K562 (cell line): ENCODE measurements at regions not wholly inside any gene's neighbourhood (a gene's known extent, or its start where the extent isn't known, plus 50 kb on each side); places are given as distances from the start of the nearest gene placed in this dataset.

ENCODE experiments used
- ATAC-seq: fragments of 200-7000 bp; cut with Tn5 transposase; 3 replicates; pipeline ENCODE4 v1.9.1; 2020; ENCODE audit warnings: moderate library complexity
- BruUV-seq: library from RNA; stranded (reverse); fragments of 400-500 nt; replicated peaks from 2 replicates; lab custom pipeline; 2021; lab: Mats Ljungman, UMichigan
- CTCF ChIA-PET: fragments of 300-600 bp; formaldehyde crosslinking; extraction: SDS; loops from one replicate; lab custom pipeline; 2021; ENCODE audit warnings: low intra/inter-chr PET ratio; lab: Yijun Ruan, JAX
- POLR2A ChIA-PET: fragments of 300-600, 350-650 bp; sonication (Branson Sonifier 250); formaldehyde crosslinking; extraction: SDS; loops from one replicate; lab custom pipeline; 2021; ENCODE audit warnings: antibody characterized with exemption, inconsistent platforms; lab: Yijun Ruan, JAX
- DNase-seq, 4 experiments: peaks; one replicate each; pipeline versions ENCODE4 v3.0.0 to v3.0.0-alpha.2; 2011 to 2018; ENCODE audit warnings: low spot score in 3 of 4, mixed read lengths in 3 of 4; ENCODE audit errors: extremely low read depth in 1 of 4
- FAIRE-seq: peaks from 2 replicates; lab custom pipeline; 2011; peaks lifted over from hg19 to GRCh38; lab: Jason Lieb, UNC
- H2AFZ ChIP-seq: 2 replicates; pipeline ENCODE4 v1.6.0; 2011; ENCODE audit warnings: low read depth, low read length, control low read depth, inconsistent platforms
- H3K27ac ChIP-seq: fragments of 200-600 bp; 3 replicates; pipeline ENCODE4 v1.8.0; 2011; ENCODE audit warnings: low read depth, mild to moderate bottlenecking, control low read depth, inconsistent platforms, low read length, moderate library complexity, mixed read lengths; ENCODE audit errors: extremely low read depth
- H3K27me3 ChIP-seq, 2 experiments: fragments of 300-600 bp in 1 of 2; 2 replicates in 1 of 2; 3 replicates in 1 of 2; pipeline versions ENCODE4 v1.6.0 to v1.8.0; 2011; ENCODE audit warnings: inconsistent platforms in 2 of 2, low read length in 2 of 2, mild to moderate bottlenecking in 1 of 2, mixed read lengths in 1 of 2, moderate library complexity in 1 of 2; ENCODE audit not compliant: control insufficient read depth in 2 of 2, insufficient read depth in 2 of 2
- H3K36me3 ChIP-seq: fragments of 300-600 bp; 3 replicates; pipeline ENCODE4 v1.8.0; 2011; ENCODE audit warnings: mild to moderate bottlenecking, low read length, inconsistent platforms; ENCODE audit not compliant: control insufficient read depth, insufficient read depth
- H3K4me1 ChIP-seq, 2 experiments: fragments of 200-600 bp in 1 of 2; replicated peaks in 1 of 2; 2 replicates in 1 of 2; 3 replicates in 1 of 2; pipeline versions ENCODE4 v1.5.1 to v1.8.0; 2011; ENCODE audit warnings: inconsistent platforms in 2 of 2, low read length in 2 of 2, mild to moderate bottlenecking in 1 of 2, mixed read lengths in 1 of 2, moderate library complexity in 1 of 2; ENCODE audit not compliant: control insufficient read depth in 2 of 2, insufficient read depth in 2 of 2
- H3K4me2 ChIP-seq: 2 replicates; pipeline ENCODE4 v1.6.1; 2011; ENCODE audit warnings: low read length, control low read depth, inconsistent platforms, mixed read lengths; ENCODE audit not compliant: insufficient read depth
- H3K4me3 ChIP-seq: fragments of 200-600 bp; sonication (generic), shearing (Covaris generic); 2 replicates; pipeline ENCODE4 v1.5.1; 2016; ENCODE audit warnings: control low read depth, inconsistent platforms
- H3K79me2 ChIP-seq: fragments of 200-600 bp; 3 replicates; pipeline ENCODE4 v1.8.0; 2011; ENCODE audit warnings: low read length, inconsistent platforms; ENCODE audit not compliant: control insufficient read depth, insufficient read depth
- H3K9ac ChIP-seq, 2 experiments: 2 replicates each; pipeline versions ENCODE4 v1.6.0 to v1.6.1; 2011; ENCODE audit warnings: low read depth in 2 of 2, low read length in 2 of 2, control low read depth in 1 of 2, inconsistent platforms in 1 of 2, mild to moderate bottlenecking in 1 of 2, mixed read lengths in 1 of 2; ENCODE audit not compliant: insufficient read depth in 1 of 2
- H3K9me1 ChIP-seq: one replicate; pipeline ENCODE4 v1.6.0; 2011; ENCODE audit warnings: inconsistent platforms, mild to moderate bottlenecking, low read length, moderate library complexity; ENCODE audit not compliant: control insufficient read depth, insufficient read depth
- H3K9me3 ChIP-seq: replicated peaks from 2 replicates; pipeline ENCODE4 v1.5.1; 2011; ENCODE audit warnings: low read depth, low read length, inconsistent platforms; ENCODE audit not compliant: control insufficient read depth, insufficient read depth
- H4K20me1 ChIP-seq: replicated peaks from 2 replicates; pipeline ENCODE4 v1.6.1; 2011; ENCODE audit warnings: low read length, inconsistent platforms, mixed read lengths; ENCODE audit not compliant: control insufficient read depth, insufficient read depth
- CBX2 ChIP-seq: fragments of 200-600 bp; sonication (generic); IDR thresholded peaks from one replicate; pipeline ENCODE4 v1.6.1; 2012; ENCODE audit warnings: mild to moderate bottlenecking, low read length, inconsistent platforms; ENCODE audit not compliant: insufficient read depth, poor library complexity, severe bottlenecking
- COPS2 ChIP-seq: fragments of 450-650 bp; conservative IDR thresholded peaks from 2 replicates; pipeline ENCODE4 v1.6.1; 2016; ENCODE audit warnings: mild to moderate bottlenecking, moderate library complexity
- FOXK1 ChIP-seq: sonication (generic); formaldehyde crosslinking; IDR thresholded peaks from 2 replicates; pipeline ENCODE4 v1.8.0; 2022; ENCODE audit warnings: missing genetic modification reagents, mild to moderate bottlenecking, borderline replicate concordance
- HDAC6 ChIP-seq: IDR thresholded peaks from 2 replicates; pipeline ENCODE4 v1.6.1; 2012; ENCODE audit warnings: low read depth, mild to moderate bottlenecking, control low read depth, inconsistent platforms, low read length, moderate library complexity
- NCOA4 ChIP-seq: fragments of 450-650 bp; IDR thresholded peaks from 2 replicates; pipeline ENCODE4 v1.6.1; 2018; ENCODE audit warnings: mild to moderate bottlenecking; ENCODE audit not compliant: partially characterized antibody
- NR2C2 ChIP-seq, 2 experiments: fragments of 200-800 bp in 1 of 2; sonication (Bioruptor generic) in 1 of 2; sonication (generic) in 1 of 2; formaldehyde crosslinking in 1 of 2; IDR thresholded peaks; 2 replicates each; pipeline versions ENCODE4 v1.6.1 to v1.8.0; 2016 to 2022; ENCODE audit warnings: mild to moderate bottlenecking in 1 of 2, missing compliant biosample characterization in 1 of 2, missing genetic modification characterization in 1 of 2, missing genetic modification reagents in 1 of 2
- TRIM24 ChIP-seq, 2 experiments: fragments of 450-650 bp; IDR thresholded peaks; 2 replicates each; pipeline ENCODE4 v1.6.1; 2016
- ZNF436 ChIP-seq: fragments of 250-450, 450-650 bp; sonication (Bioruptor Pico); formaldehyde crosslinking; IDR thresholded peaks from 2 replicates; pipeline ENCODE4 v1.7.0; 2020; ENCODE audit warnings: mild to moderate bottlenecking
- ZNF445 ChIP-seq: fragments of 250-450 bp; sonication (Bioruptor Pico); IDR thresholded peaks from 2 replicates; pipeline ENCODE4 v1.4.0; 2020; ENCODE audit warnings: low read depth, mild to moderate bottlenecking, moderate library complexity
- WGBS: fragments of 100-300 bp; shearing (Covaris generic); methylation state at CpG from one replicate; pipeline ENCODE4 v1.1.6; 2016; ENCODE audit warnings: low coverage, mixed read lengths; ENCODE audit not compliant: insufficient coverage; ENCODE audit errors: missing lambda C conversion rate; 5-methylcytosine and 5-hydroxymethylcytosine counted together
- in situ Hi-C: fragments of 300-500 bp; cut with MboI; formaldehyde crosslinking; loops from 4 replicates; pipeline ENCODE4 v1.15.0; 2018; ENCODE audit warnings: inconsistent platforms, mixed read lengths
- intact Hi-C: fragments of 100-400 bp; cut with micrococcal nuclease; formaldehyde crosslinking; loops from 2 replicates; pipeline ENCODE4 v1.14.2; 2022
- TF ChIP-seq, protein P1 (sequence below): sonication (generic); formaldehyde crosslinking; IDR thresholded peaks from 2 replicates; pipeline ENCODE4 v1.8.1; 2023; ENCODE audit warnings: mild to moderate bottlenecking, missing genetic modification reagents
- TF ChIP-seq, protein P2 (sequence below): fragments of 450-650 bp; formaldehyde crosslinking; IDR thresholded peaks from 2 replicates; pipeline ENCODE4 v1.4.0; 2020; ENCODE audit warnings: mild to moderate bottlenecking, moderate library complexity
- TF ChIP-seq, protein P3 (sequence below): fragments of 250-450 bp; sonication (Bioruptor Pico); IDR thresholded peaks from 2 replicates; pipeline ENCODE4 v1.8.0; 2021; ENCODE audit warnings: mild to moderate bottlenecking, moderate library complexity
- TF ChIP-seq, protein P4 (sequence below), 2 experiments: IDR thresholded peaks in 1 of 2; conservative IDR thresholded peaks in 1 of 2; 2 replicates each; pipeline ENCODE4 v1.6.1; 2016; ENCODE audit warnings: low read depth in 2 of 2, mild to moderate bottlenecking in 1 of 2, missing compliant biosample characterization in 1 of 2, missing genetic modification characterization in 1 of 2, moderate library complexity in 1 of 2

DNA sequence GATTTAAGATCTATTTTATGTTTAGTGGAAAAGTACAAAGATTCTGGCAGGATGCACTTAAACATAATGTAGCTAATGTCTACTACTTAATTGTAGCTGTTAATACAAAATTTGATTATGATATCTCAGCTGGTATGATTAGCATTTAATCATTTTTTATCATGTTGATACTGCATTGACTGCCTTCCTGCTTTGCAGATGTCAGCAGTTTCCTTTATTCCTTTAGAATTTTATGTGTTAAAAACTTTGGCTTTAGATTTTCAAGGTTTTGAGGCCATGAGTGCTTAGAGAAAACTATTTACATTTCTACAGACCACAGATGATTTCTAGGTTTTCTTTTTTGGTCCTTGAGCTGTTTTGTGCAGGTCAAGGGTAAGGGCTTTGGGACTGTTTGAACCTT lies 152.2 kb downstream of the ZNF326 start (continued):
- TF ChIP-seq, protein P1, sequence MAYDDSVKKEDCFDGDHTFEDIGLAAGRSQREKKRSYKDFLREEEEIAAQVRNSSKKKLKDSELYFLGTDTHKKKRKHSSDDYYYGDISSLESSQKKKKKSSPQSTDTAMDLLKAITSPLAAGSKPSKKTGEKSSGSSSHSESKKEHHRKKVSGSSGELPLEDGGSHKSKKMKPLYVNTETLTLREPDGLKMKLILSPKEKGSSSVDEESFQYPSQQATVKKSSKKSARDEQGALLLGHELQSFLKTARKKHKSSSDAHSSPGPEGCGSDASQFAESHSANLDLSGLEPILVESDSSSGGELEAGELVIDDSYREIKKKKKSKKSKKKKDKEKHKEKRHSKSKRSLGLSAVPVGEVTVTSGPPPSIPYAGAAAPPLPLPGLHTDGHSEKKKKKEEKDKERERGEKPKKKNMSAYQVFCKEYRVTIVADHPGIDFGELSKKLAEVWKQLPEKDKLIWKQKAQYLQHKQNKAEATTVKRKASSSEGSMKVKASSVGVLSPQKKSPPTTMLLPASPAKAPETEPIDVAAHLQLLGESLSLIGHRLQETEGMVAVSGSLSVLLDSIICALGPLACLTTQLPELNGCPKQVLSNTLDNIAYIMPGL (CRISPR knock-in tag) = no peak
- no peak for TF ChIP-seq FOXK1 (CRISPR knock-in tag)
- TF ChIP-seq, all 486 proteins: peak for 0

DNA sequence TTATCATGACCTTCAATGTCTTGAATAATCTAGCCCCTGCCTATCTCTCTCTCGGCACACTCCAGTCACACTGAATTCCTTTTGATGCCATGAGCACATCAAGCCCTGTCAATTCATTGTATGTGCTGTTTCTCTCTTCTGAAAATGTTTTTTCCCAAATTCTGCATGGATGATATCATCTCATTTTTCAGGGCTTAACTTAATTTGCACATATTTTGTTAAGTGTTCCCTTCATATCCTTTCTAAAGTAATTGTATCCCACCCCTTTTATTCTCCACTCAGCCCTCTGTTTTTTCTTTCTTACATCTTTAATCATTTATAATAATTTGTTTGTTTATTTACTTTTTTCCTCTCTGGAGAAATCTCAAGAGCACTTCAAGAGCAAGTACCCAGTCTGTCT lies 149.9 kb downstream of the ZNF326 start:
- FAIRE-seq = no peak
- Histone ChIP-seq H3K4me2 (no peak overlapping the region), H3K9me1 (no peaks in the 10 kb centered on the region), H3K27me3 (no peaks in the 10 kb centered on the region), H3K9me3 (no peaks in the 10 kb centered on the region), H4K20me1 (no peaks in the 10 kb centered on the region), H3K27ac (no peak overlapping the region), H3K4me1 (no peaks in the 10 kb centered on the region), H3K79me2 (no peaks in the 10 kb centered on the region), H3K36me3 (no peaks in the 10 kb centered on the region), H3K9ac (no peak overlapping the region), H3K4me3 (no peak overlapping the region), H2AFZ (no peak overlapping the region)
- BruUV-seq = no TSS peak
- 9% methylated on average over 1 of the region's 1 CpG for WGBS
- ChIA-PET CTCF (no interaction called here), POLR2A (no interaction called here)
- no peak for ATAC-seq
- intact Hi-C loops (no loop called here), in situ Hi-C loops (no loop called here)
- DNase-seq = no peak
- TF ChIP-seq, protein P2, sequence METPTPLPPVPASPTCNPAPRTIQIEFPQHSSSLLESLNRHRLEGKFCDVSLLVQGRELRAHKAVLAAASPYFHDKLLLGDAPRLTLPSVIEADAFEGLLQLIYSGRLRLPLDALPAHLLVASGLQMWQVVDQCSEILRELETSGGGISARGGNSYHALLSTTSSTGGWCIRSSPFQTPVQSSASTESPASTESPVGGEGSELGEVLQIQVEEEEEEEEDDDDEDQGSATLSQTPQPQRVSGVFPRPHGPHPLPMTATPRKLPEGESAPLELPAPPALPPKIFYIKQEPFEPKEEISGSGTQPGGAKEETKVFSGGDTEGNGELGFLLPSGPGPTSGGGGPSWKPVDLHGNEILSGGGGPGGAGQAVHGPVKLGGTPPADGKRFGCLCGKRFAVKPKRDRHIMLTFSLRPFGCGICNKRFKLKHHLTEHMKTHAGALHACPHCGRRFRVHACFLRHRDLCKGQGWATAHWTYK (CRISPR knock-in tag) = no peak
- TF ChIP-seq, protein P3, sequence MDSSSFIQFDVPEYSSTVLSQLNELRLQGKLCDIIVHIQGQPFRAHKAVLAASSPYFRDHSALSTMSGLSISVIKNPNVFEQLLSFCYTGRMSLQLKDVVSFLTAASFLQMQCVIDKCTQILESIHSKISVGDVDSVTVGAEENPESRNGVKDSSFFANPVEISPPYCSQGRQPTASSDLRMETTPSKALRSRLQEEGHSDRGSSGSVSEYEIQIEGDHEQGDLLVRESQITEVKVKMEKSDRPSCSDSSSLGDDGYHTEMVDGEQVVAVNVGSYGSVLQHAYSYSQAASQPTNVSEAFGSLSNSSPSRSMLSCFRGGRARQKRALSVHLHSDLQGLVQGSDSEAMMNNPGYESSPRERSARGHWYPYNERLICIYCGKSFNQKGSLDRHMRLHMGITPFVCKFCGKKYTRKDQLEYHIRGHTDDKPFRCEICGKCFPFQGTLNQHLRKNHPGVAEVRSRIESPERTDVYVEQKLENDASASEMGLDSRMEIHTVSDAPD (CRISPR knock-in tag) = no peak
- TF ChIP-seq ZNF436 (CRISPR knock-in tag) (no peak), NR2C2 (CRISPR knock-in tag; IDR thresholded peaks at IDR 0.05) (no peak), NR2C2 (tag; IDR thresholded peaks at IDR 0.05) (no peak), NCOA4 (no peak), COPS2 (no peak), ZNF445 (no peak), CBX2 (no peak), HDAC6 (no peak), TRIM24 (IDR thresholded peaks at IDR 0.05) (no peak)
- TF ChIP-seq, protein P4, sequence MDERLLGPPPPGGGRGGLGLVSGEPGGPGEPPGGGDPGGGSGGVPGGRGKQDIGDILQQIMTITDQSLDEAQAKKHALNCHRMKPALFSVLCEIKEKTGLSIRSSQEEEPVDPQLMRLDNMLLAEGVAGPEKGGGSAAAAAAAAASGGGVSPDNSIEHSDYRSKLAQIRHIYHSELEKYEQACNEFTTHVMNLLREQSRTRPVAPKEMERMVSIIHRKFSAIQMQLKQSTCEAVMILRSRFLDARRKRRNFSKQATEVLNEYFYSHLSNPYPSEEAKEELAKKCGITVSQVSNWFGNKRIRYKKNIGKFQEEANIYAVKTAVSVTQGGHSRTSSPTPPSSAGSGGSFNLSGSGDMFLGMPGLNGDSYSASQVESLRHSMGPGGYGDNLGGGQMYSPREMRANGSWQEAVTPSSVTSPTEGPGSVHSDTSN (CRISPR knock-in tag; IDR thresholded peaks at IDR 0.05; ENCODE audit: low read depth) = no peak
- TF ChIP-seq, protein P4 (tag; conservative IDR thresholded peaks at IDR 0.05; ENCODE audit: low read depth) = no peak
